KMS-11 (cell line): ENCODE measurements at regions not wholly inside any gene's neighbourhood (a gene's known extent, or its start where the extent isn't known, plus 50 kb on each side); places are given as distances from the start of the nearest gene placed in this dataset.

Experiments used
- H2AFZ ChIP-seq: fragments of 200-600 bp; sonication (generic); 2 replicates; pipeline ENCODE4 v1.6.1; 2016; ENCODE audit warnings: antibody characterized with exemption, mixed run types, low read depth
- H3K27ac ChIP-seq: fragments of 200-600 bp; sonication (generic); 2 replicates; pipeline ENCODE4 v1.6.1; 2016; ENCODE audit warnings: mild to moderate bottlenecking, mixed run types
- H3K27me3 ChIP-seq: fragments of 200-600 bp; sonication (generic); 2 replicates; pipeline ENCODE4 v1.6.1; 2017; ENCODE audit warnings: mild to moderate bottlenecking, low read depth, mixed run types, moderate library complexity; ENCODE audit not compliant: insufficient read depth
- H3K36me3 ChIP-seq: fragments of 200-600 bp; sonication (generic); 2 replicates; pipeline ENCODE4 v1.6.1; 2017; ENCODE audit warnings: mild to moderate bottlenecking, mixed run types; ENCODE audit not compliant: insufficient read depth
- H3K4me1 ChIP-seq: fragments of 200-600 bp; sonication (generic); 2 replicates; pipeline ENCODE4 v1.6.1; 2016; ENCODE audit warnings: mild to moderate bottlenecking, low read depth, mixed run types; ENCODE audit not compliant: poor library complexity, severe bottlenecking
- H3K4me2 ChIP-seq: fragments of 200-600 bp; sonication (generic); 2 replicates; pipeline ENCODE4 v1.7.0; 2016; ENCODE audit warnings: mild to moderate bottlenecking, mixed run types
- H3K4me3 ChIP-seq: fragments of 200-600 bp; sonication (generic); IDR thresholded peaks from 2 replicates; pipeline ENCODE4 v1.6.1; 2017; ENCODE audit warnings: low read depth, low read length, mixed read lengths; ENCODE audit not compliant: insufficient read depth
- H3K79me2 ChIP-seq: fragments of 200-600 bp; sonication (generic); 2 replicates; pipeline ENCODE4 v1.6.1; 2016; ENCODE audit warnings: low read depth, mixed run types; ENCODE audit not compliant: insufficient read depth
- H3K9ac ChIP-seq: fragments of 200-600 bp; sonication (generic); 2 replicates; pipeline ENCODE4 v1.6.1; 2016; ENCODE audit warnings: mild to moderate bottlenecking, mixed run types
- H4K20me1 ChIP-seq: fragments of 200-600 bp; sonication (generic); 2 replicates; pipeline ENCODE4 v1.6.1; 2016; ENCODE audit warnings: mild to moderate bottlenecking, mixed run types; ENCODE audit not compliant: insufficient read depth
- TF ChIP-seq, protein P1 (sequence below): fragments of 200-600 bp; sonication (generic); conservative IDR thresholded peaks from 2 replicates; pipeline ENCODE4 v1.6.1; 2017; ENCODE audit warnings: low read depth, mild to moderate bottlenecking, antibody characterized with exemption, low read length, moderate library complexity, mixed read lengths

DNA sequence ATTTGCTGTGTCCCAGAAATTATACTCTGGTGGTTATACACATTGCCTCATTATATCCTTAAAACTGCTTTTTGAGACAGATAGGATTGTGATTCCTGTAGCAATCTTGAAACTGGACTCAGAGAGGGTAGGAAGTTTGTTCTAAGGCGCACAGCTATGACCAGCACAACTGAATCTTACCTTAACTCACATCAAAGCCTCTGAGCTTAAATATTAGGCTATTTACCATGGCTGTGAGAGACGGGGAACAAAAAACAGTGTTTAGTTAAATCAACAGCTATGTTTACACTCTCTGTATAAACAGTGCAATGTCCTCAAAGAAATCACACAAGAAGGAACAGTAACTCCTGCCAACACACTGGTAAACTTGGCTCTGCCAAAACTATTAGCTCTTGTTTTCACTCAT, 50.9 kb upstream of the TUT7 start:
- H2AFZ ChIP-seq, result no peak overlapping the region
- no peaks in the 10 kb centered on the region for H3K79me2 ChIP-seq
- H3K36me3 ChIP-seq, result no peaks in the 10 kb centered on the region
- H3K27ac ChIP-seq, result no peak overlapping the region
- H3K9ac ChIP-seq, result no peak overlapping the region
- H3K4me2 ChIP-seq, result no peak overlapping the region
- no peaks in the 10 kb centered on the region for H3K27me3 ChIP-seq
- H3K4me3 ChIP-seq, result no peak overlapping the region
- TF ChIP-seq, protein P1, sequence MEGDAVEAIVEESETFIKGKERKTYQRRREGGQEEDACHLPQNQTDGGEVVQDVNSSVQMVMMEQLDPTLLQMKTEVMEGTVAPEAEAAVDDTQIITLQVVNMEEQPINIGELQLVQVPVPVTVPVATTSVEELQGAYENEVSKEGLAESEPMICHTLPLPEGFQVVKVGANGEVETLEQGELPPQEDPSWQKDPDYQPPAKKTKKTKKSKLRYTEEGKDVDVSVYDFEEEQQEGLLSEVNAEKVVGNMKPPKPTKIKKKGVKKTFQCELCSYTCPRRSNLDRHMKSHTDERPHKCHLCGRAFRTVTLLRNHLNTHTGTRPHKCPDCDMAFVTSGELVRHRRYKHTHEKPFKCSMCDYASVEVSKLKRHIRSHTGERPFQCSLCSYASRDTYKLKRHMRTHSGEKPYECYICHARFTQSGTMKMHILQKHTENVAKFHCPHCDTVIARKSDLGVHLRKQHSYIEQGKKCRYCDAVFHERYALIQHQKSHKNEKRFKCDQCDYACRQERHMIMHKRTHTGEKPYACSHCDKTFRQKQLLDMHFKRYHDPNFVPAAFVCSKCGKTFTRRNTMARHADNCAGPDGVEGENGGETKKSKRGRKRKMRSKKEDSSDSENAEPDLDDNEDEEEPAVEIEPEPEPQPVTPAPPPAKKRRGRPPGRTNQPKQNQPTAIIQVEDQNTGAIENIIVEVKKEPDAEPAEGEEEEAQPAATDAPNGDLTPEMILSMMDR, result no peak
- H4K20me1 ChIP-seq, result no peaks in the 10 kb centered on the region
- H3K4me1 ChIP-seq, result no peaks in the 10 kb centered on the region
